ENCODE measurements at regions not wholly inside any gene's neighbourhood (a gene's known extent, or its start where the extent isn't known, plus 50 kb on each side); places are given as distances from the start of the nearest gene placed in this dataset.

GRCh38 chr12:125882141-125882540 is 816.9 kb downstream of the AACS start:
- Histone ChIP-seq H3K36me3 (ENCODE audit: control insufficient read depth in 2 of 4, insufficient read depth in 4 of 4, low read length in 3 of 4) (no peaks in the 10 kb centered on the region), H2BK20ac (ENCODE audit: low read length) (no peak overlapping the region), H3K4me2 (ENCODE audit: insufficient read depth in 1 of 2, low read depth in 2 of 2, low read length in 2 of 2) (no peak overlapping the region), H3K9me3 (ENCODE audit: insufficient read depth in 2 of 2, low read depth in 1 of 2, low read length in 1 of 2) (no peaks in the 10 kb centered on the region), H3K27me3 (replicated peaks in 1 of 4; ENCODE audit: control insufficient read depth in 3 of 4, extremely low read depth in 1 of 4, insufficient read depth in 3 of 4, low read length in 3 of 4) (no peaks in the 10 kb centered on the region; a peak in 1 of 7 replicates), H3K23ac (ENCODE audit: insufficient read length) (no peak overlapping the region), H2AK5ac (ENCODE audit: low read depth, low read length) (no peak overlapping the region), H2BK12ac (ENCODE audit: low read depth, low read length) (no peak overlapping the region), H3K14ac (ENCODE audit: insufficient read length) (no peak overlapping the region), H2BK5ac (ENCODE audit: low read depth, low read length) (no peak overlapping the region), H4K20me1 (replicated peaks in 1 of 2; ENCODE audit: control insufficient read depth in 1 of 2, insufficient read depth in 2 of 2, low read length in 2 of 2) (peaks cover 0 to 2% of the 10 kb centered on the region in 2 experiments), H3K4me3 (ENCODE audit: extremely low read depth in 1 of 4, insufficient read depth in 2 of 4, low read depth in 3 of 4, low read length in 4 of 4) (no peak overlapping the region), H3K79me2 (ENCODE audit: control insufficient read depth in 1 of 2, insufficient read depth in 2 of 2, low read length in 2 of 2) (no peaks in the 10 kb centered on the region), H3K4me1 (replicated peaks in 1 of 4; ENCODE audit: control insufficient read depth in 3 of 4, insufficient read depth in 4 of 4, low read length in 3 of 4) (no peaks in the 10 kb centered on the region; a peak in 1 of 7 replicates), H4K5ac (ENCODE audit: insufficient read length, low read depth, low read length) (no peak overlapping the region), H3K4ac (replicated peaks; ENCODE audit: insufficient read length, low read depth, low read length) (no peak overlapping the region), H3K9ac (replicated peaks in 1 of 4; ENCODE audit: extremely low read depth in 1 of 4, low read depth in 3 of 4, low read length in 3 of 4) (no peak overlapping the region), H4K8ac (ENCODE audit: extremely low read depth, insufficient read depth, low read length) (no peak overlapping the region), H2AFZ (ENCODE audit: low read length) (no peak overlapping the region), H3K79me1 (ENCODE audit: low read depth, low read length) (no peaks in the 10 kb centered on the region), H4K91ac (replicated peaks; ENCODE audit: insufficient read length, low read length) (no peak overlapping the region), H2BK120ac (replicated peaks; ENCODE audit: low read depth, low read length) (no peak overlapping the region), H3K18ac (ENCODE audit: extremely low read depth, low read length) (no peak overlapping the region), H2BK15ac (ENCODE audit: low read length) (no peak overlapping the region), H3K23me2 (ENCODE audit: low read depth, low read length) (peaks cover 3% of the 10 kb centered on the region; the same call in 1 of the 2 replicates), H3K27ac (ENCODE audit: low read depth, low read length) (no peak overlapping the region), H3K56ac (replicated peaks; ENCODE audit: insufficient read length, low read depth, low read length) (no peak overlapping the region)
- DNase-seq (ENCODE audit: low read depth in 1 of 2, low spot score in 2 of 2), result no peak
- WGBS, 2 experiments (ENCODE audit: extremely low coverage in 1 of 2, insufficient coverage in 1 of 2, insufficient read length in 1 of 2, insufficient replicate concordance in 2 of 2, low coverage in 1 of 2, low lambda C conversion rate in 2 of 2, missing lambda C conversion rate in 1 of 2), result 92% methylated on average over 3 of the region's 3 CpGs; no CpG with 5 or more reads in 1 of the 2 experiments
- ChIA-PET POLR2A (ENCODE audit: partially characterized antibody) (no interaction called here), CTCF (ENCODE audit: partially characterized antibody) (interaction anchor here (0.9 to 1.0 kb wide), 2 partner anchors 110 to 530 kb away, joined by 3 read pairs; no protein-coding TSS in a partner anchor)
- no peak for FAIRE-seq
- TF ChIP-seq FOSL1 (IDR thresholded peaks at IDR 0.05; ENCODE audit: insufficient read depth, low read depth, low read length) (no peak), ATF3 (IDR thresholded peaks at IDR 0.05; ENCODE audit: insufficient read depth, low read depth, low read length) (no peak), SUZ12 (IDR thresholded peaks at IDR 0.05; ENCODE audit: low read length) (no peak), RNF2 (IDR thresholded peaks at IDR 0.05; ENCODE audit: borderline replicate concordance, low read depth, low read length, missing control alignments, poor library complexity, severe bottlenecking) (no peak), TAF1 (IDR thresholded peaks at IDR 0.05; ENCODE audit: low read depth, low read length) (no peak), BRCA1 (IDR thresholded peaks at IDR 0.05; ENCODE audit: low read depth, low read length) (no peak), POLR2AphosphoS5 (IDR thresholded peaks at IDR 0.05; ENCODE audit: low read depth, low read length) (no peak), JUND (IDR thresholded peaks at IDR 0.05; ENCODE audit: low read length) (no peak), CEBPB (IDR thresholded peaks at IDR 0.05; ENCODE audit: low read depth, low read length) (no peak), KDM1A (IDR thresholded peaks at IDR 0.05; ENCODE audit: borderline replicate concordance, low read length) (no peak), ZNF274 (IDR thresholded peaks at IDR 0.05; ENCODE audit: borderline replicate concordance, extremely low read depth, low read length) (no peak), SRF (IDR thresholded peaks at IDR 0.05; ENCODE audit: low read depth, low read length) (no peak), USF2 (IDR thresholded peaks at IDR 0.05; ENCODE audit: low read length) (no peak), CREB1 (IDR thresholded peaks at IDR 0.05) (no peak)
